ENCODE measurements at regions not wholly inside any gene's neighbourhood (a gene's known extent, or its start where the extent isn't known, plus 50 kb on each side); places are given as distances from the start of the nearest gene placed in this dataset.

GRCh38 chr13:105127732-105128131 is 1407.7 kb downstream of the EFNB2 start:
- TF ChIP-seq, protein P1, sequence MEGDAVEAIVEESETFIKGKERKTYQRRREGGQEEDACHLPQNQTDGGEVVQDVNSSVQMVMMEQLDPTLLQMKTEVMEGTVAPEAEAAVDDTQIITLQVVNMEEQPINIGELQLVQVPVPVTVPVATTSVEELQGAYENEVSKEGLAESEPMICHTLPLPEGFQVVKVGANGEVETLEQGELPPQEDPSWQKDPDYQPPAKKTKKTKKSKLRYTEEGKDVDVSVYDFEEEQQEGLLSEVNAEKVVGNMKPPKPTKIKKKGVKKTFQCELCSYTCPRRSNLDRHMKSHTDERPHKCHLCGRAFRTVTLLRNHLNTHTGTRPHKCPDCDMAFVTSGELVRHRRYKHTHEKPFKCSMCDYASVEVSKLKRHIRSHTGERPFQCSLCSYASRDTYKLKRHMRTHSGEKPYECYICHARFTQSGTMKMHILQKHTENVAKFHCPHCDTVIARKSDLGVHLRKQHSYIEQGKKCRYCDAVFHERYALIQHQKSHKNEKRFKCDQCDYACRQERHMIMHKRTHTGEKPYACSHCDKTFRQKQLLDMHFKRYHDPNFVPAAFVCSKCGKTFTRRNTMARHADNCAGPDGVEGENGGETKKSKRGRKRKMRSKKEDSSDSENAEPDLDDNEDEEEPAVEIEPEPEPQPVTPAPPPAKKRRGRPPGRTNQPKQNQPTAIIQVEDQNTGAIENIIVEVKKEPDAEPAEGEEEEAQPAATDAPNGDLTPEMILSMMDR (IDR thresholded peaks at IDR 0.05; ENCODE audit: control extremely low read depth in 1 of 3, insufficient read depth in 1 of 3, low read depth in 1 of 3, low read length in 3 of 3) = no peak
- TF ChIP-seq CEBPB (IDR thresholded peaks at IDR 0.05; ENCODE audit: low read depth, low read length) (no peak), EZH2 (IDR thresholded peaks at IDR 0.05; ENCODE audit: low read depth, low read length, severe bottlenecking) (no peak), POLR2A (IDR thresholded peaks at IDR 0.05; ENCODE audit: control extremely low read depth in 1 of 2, low read depth in 2 of 2, low read length in 2 of 2) (no peak)
